ENCODE measurements at regions not wholly inside any gene's neighbourhood (a gene's known extent, or its start where the extent isn't known, plus 50 kb on each side); places are given as distances from the start of the nearest gene placed in this dataset.

- DNase-seq = no peak
These were observed 412.8 kb downstream of the AJAP1 start for GRCh38 chr1:5067246-5067645.

GRCh38 chr1:5053744-5054143 is 399.3 kb downstream of the AJAP1 start:
- no peak for DNase-seq

GRCh38 chr1:5029136-5029535 is 374.7 kb downstream of the AJAP1 start:
- DNase-seq = no peak

GRCh38 chr1:5012249-5012648 is 357.8 kb downstream of the AJAP1 start:
- DNase-seq = no peak

- DNase-seq = no peak
These were observed 356.2 kb downstream of the AJAP1 start for GRCh38 chr1:5010656-5011055.

- DNase-seq = no peak
These were observed 355.8 kb downstream of the AJAP1 start for GRCh38 chr1:5010236-5010635.

- DNase-seq = no peak
These were observed 355.1 kb downstream of the AJAP1 start for GRCh38 chr1:5009376-5010065.

GRCh38 chr1:5005171-5005570 is 350.8 kb downstream of the AJAP1 start:
- no peak for DNase-seq

- DNase-seq = no peak
These were observed 348.3 kb downstream of the AJAP1 start for GRCh38 chr1:5002676-5003075.

GRCh38 chr1:5001466-5001865 is 347.1 kb downstream of the AJAP1 start:
- DNase-seq = no peak

GRCh38 chr1:4986306-4986705 is 331.9 kb downstream of the AJAP1 start:
- DNase-seq = no peak

- DNase-seq = no peak
These were observed 330.4 kb downstream of the AJAP1 start for GRCh38 chr1:4984841-4985240.

- DNase-seq = no peak
These were observed 325.8 kb downstream of the AJAP1 start for GRCh38 chr1:4980211-4980610.

- no peak for DNase-seq
These were observed 324.4 kb downstream of the AJAP1 start for GRCh38 chr1:4978660-4979390.

- DNase-seq = no peak
These were observed 323.3 kb downstream of the AJAP1 start for GRCh38 chr1:4977701-4978100.

GRCh38 chr1:4976859-4977440 is 322.5 kb downstream of the AJAP1 start:
- no peak for DNase-seq

- no peak for DNase-seq
These were observed 321.4 kb downstream of the AJAP1 start for GRCh38 chr1:4975856-4976255.

- DNase-seq = no peak
These were observed 320.7 kb downstream of the AJAP1 start for GRCh38 chr1:4974981-4975685.

GRCh38 chr1:4973341-4973740 is 318.9 kb downstream of the AJAP1 start:
- no peak for DNase-seq

- no peak for DNase-seq
These were observed 318.4 kb downstream of the AJAP1 start for GRCh38 chr1:4972761-4973320.

- no peak for DNase-seq
These were observed 317.3 kb downstream of the AJAP1 start for GRCh38 chr1:4971666-4972065.

GRCh38 chr1:4970532-4970931 is 316.1 kb downstream of the AJAP1 start:
- no peak for DNase-seq

GRCh38 chr1:4969556-4970129 is 315.2 kb downstream of the AJAP1 start:
- no peak for DNase-seq

Measured in CD4-positive, alpha-beta T cell treated with Interleukin-4 for 4 hours (primary cell).